ENCODE measurements at regions not wholly inside any gene's neighbourhood (a gene's known extent, or its start where the extent isn't known, plus 50 kb on each side); places are given as distances from the start of the nearest gene placed in this dataset.
"Not testable (repeated sequence)": the region's sequence is repeated elsewhere in the genome, so short reads cannot be mapped to it uniquely, and the experiment has no call there.

DNA sequence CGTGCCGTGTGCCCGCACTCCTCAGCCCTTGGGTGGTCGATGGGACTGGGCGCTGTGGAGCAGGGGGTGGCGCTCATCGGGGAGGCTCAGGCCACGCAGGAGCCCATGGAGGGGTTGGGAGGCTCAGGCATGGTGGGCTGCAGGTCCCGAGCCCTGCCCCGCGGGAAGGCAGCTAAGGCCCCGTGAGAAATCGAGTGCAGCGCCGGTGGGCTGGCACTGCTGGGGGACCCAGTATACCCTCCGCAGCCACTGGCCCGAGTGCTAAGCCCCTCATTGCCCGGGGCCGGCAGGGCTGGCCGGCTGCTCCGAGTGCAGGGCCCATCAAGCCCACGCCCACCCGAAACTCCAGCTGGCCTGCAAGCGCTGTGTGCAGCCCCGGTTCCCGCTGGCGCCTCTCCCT lies 384.1 kb downstream of the GLUD2 start:
- WGBS (ENCODE audit: insufficient coverage, low lambda C conversion rate) = no CpG with 5 or more reads among the region's 27 CpGs
- not testable (repeated sequence) for H3K27ac ChIP-seq (ENCODE audit: low read length); H3K4me1 ChIP-seq (ENCODE audit: control insufficient read depth, insufficient read depth, low read length); H3K36me3 ChIP-seq (ENCODE audit: control insufficient read depth, insufficient read depth, low read length); DNase-seq; H3K4me3 ChIP-seq (ENCODE audit: low read length); H3K27me3 ChIP-seq (ENCODE audit: control insufficient read depth, insufficient read depth, low read length); H3K9me3 ChIP-seq (ENCODE audit: control insufficient read depth, low read depth, low read length)

DNA sequence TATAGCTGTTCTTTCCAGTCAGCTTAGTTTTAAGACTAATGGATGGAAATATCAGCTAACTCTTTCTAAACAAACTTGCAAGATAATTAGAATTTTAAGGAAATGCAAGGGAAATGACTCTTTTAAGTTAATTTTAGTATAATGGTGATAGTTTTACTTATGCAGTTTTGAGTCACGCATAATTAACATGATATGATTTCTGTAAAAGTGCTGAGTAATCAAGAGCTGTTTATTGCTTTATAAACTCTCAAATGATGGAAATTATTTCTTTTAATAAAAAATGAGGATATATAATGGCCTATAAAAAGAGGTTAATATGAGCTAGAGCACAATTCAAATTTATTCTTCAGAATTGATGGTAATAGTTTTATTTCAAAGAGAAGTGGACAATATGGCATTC lies 385.9 kb downstream of the GLUD2 start:
- 100% methylated on average over 1 of the region's 1 CpG for WGBS (ENCODE audit: insufficient coverage, low lambda C conversion rate)
- Histone ChIP-seq H3K27ac (ENCODE audit: low read length) (no peak overlapping the region), H3K4me1 (ENCODE audit: control insufficient read depth, insufficient read depth, low read length) (no peaks in the 10 kb centered on the region), H3K4me3 (ENCODE audit: low read length) (no peak overlapping the region), H3K36me3 (ENCODE audit: control insufficient read depth, insufficient read depth, low read length) (no peaks in the 10 kb centered on the region), H3K27me3 (ENCODE audit: control insufficient read depth, insufficient read depth, low read length) (no peaks in the 10 kb centered on the region), H3K9me3 (ENCODE audit: control insufficient read depth, low read depth, low read length) (peaks cover 5% of the 10 kb centered on the region)
- DNase-seq = no peak

DNA sequence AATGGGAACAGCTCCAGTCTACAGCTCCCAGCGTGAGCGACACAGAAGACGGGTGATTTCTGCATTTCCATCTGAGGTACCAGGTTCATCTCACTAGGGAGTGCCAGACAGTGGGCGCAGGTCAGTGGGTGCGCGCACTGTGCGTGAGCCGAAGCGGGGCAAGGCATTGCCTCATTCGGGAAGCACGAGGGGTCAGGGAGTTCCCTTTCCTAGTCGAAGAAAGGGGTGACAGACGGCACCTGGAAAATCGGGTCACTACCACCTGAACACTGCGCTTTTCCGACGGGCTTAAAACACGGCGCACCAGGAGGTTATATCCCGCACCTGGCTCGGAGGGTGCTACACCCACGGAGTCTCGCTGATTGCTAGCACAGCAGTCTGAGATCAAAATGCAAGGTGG lies 390.3 kb downstream of the GLUD2 start:
- not testable (repeated sequence) for H3K27ac ChIP-seq (ENCODE audit: low read length); H3K36me3 ChIP-seq (ENCODE audit: control insufficient read depth, insufficient read depth, low read length); DNase-seq; H3K4me3 ChIP-seq (ENCODE audit: low read length); H3K4me1 ChIP-seq (ENCODE audit: control insufficient read depth, insufficient read depth, low read length); H3K9me3 ChIP-seq (ENCODE audit: control insufficient read depth, low read depth, low read length); H3K27me3 ChIP-seq (ENCODE audit: control insufficient read depth, insufficient read depth, low read length)
- no CpG with 5 or more reads among the region's 23 CpGs for WGBS (ENCODE audit: insufficient coverage, low lambda C conversion rate)

DNA sequence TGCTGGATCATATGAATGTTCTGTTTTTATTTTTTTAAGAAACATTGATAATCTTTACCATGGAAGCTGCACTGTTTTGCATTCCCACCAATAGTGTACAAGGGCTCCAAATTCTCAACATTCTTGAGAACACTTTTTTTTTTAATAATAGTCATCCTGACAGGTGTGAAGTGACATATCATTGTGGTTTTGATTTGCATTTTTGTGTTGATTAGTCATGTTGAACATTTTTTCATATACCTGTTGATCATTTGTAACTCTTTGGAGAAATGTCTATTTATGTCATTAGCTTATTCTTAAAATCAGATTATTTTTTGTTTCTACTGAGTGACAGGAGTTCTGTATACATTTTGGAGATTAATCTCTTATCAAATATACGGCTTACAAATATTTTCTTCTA lies 408.5 kb downstream of the GLUD2 start:
- Histone ChIP-seq H3K36me3 (ENCODE audit: control insufficient read depth, insufficient read depth, low read length) (no peaks in the 10 kb centered on the region), H3K9me3 (ENCODE audit: control insufficient read depth, low read depth, low read length) (no peaks in the 10 kb centered on the region), H3K4me1 (ENCODE audit: control insufficient read depth, insufficient read depth, low read length) (no peaks in the 10 kb centered on the region), H3K27ac (ENCODE audit: low read length) (no peak overlapping the region), H3K4me3 (ENCODE audit: low read length) (no peak overlapping the region), H3K27me3 (ENCODE audit: control insufficient read depth, insufficient read depth, low read length) (no peaks in the 10 kb centered on the region)
- DNase-seq = no peak
- WGBS (ENCODE audit: insufficient coverage, low lambda C conversion rate) = no CpG with 5 or more reads among the region's 1 CpG

DNA sequence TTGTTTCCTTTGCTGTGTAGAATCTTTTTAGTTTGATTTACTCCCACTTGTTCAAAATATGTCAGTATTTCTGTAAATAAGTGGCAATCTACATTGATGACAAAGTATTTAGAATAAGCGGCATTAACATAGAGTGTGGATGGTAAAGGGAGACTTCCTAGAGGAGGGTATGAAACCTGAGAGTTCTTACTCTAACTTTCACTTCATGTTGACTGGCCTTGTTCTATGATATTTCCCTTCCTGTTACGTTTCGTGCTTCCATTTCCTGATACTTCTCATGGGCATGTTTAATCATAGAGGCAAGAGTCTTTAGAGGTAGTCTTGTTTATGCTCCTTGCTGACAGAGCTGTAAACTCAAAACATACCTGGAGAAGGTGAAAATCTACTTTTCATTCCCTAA lies 408.9 kb downstream of the GLUD2 start:
- no CpG with 5 or more reads among the region's 3 CpGs for WGBS (ENCODE audit: insufficient coverage, low lambda C conversion rate)
- Histone ChIP-seq H3K9me3 (ENCODE audit: control insufficient read depth, low read depth, low read length) (no peaks in the 10 kb centered on the region), H3K4me1 (ENCODE audit: control insufficient read depth, insufficient read depth, low read length) (no peaks in the 10 kb centered on the region), H3K4me3 (ENCODE audit: low read length) (no peak overlapping the region), H3K36me3 (ENCODE audit: control insufficient read depth, insufficient read depth, low read length) (no peaks in the 10 kb centered on the region), H3K27ac (ENCODE audit: low read length) (no peak overlapping the region), H3K27me3 (ENCODE audit: control insufficient read depth, insufficient read depth, low read length) (no peaks in the 10 kb centered on the region)
- DNase-seq = no peak

DNA sequence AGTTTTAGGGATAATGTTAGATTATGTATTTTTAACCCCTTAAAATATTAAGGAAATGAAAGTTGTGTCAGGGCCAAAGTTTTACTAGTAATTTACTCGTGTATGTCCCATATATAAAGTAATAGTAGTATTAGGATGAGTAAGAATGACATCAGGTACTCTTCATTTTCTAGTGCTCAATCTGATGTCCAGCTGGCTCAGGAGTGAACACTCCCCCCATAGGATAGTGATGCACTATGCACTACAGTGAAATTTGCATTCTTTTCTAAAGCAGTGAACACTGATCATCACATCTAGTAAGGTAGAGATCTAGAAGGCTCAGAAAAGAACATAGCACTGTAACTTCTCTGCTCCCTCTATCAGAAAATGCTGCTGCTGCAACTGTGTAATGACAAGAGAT lies 409.7 kb downstream of the GLUD2 start:
- Histone ChIP-seq H3K27ac (ENCODE audit: low read length) (no peak overlapping the region), H3K36me3 (ENCODE audit: control insufficient read depth, insufficient read depth, low read length) (no peaks in the 10 kb centered on the region), H3K9me3 (ENCODE audit: control insufficient read depth, low read depth, low read length) (no peaks in the 10 kb centered on the region), H3K4me1 (ENCODE audit: control insufficient read depth, insufficient read depth, low read length) (no peaks in the 10 kb centered on the region), H3K27me3 (ENCODE audit: control insufficient read depth, insufficient read depth, low read length) (no peaks in the 10 kb centered on the region), H3K4me3 (ENCODE audit: low read length) (no peak overlapping the region)
- WGBS (ENCODE audit: insufficient coverage, low lambda C conversion rate) = no CpG with 5 or more reads among the region's 1 CpG
- DNase-seq = no peak

DNA sequence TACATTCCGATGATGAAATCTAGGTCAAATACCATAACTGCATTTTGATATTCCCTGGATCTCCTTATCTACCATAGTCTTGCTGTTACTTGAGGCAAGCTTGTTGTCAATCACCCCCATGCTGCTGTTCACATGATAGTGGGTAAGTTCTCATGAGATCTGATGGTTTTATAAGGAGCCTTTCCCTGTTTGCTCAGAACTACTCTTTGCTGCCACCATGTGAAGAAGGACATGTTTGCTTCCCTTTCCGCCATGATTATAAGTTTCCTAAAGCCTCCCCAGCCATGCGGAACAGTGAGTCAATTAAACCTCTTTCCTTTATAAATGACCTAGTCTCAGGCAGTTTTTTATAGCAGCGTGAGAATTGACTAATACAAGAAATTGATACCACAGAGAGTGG lies 432.0 kb downstream of the GLUD2 start:
- H3K27me3 ChIP-seq (ENCODE audit: control insufficient read depth, insufficient read depth, low read length) = no peaks in the 10 kb centered on the region
- H3K4me1 ChIP-seq (ENCODE audit: control insufficient read depth, insufficient read depth, low read length) = no peaks in the 10 kb centered on the region
- no CpG with 5 or more reads among the region's 4 CpGs for WGBS (ENCODE audit: insufficient coverage, low lambda C conversion rate)
- no peak overlapping the region for H3K27ac ChIP-seq (ENCODE audit: low read length)
- H3K36me3 ChIP-seq (ENCODE audit: control insufficient read depth, insufficient read depth, low read length) = no peaks in the 10 kb centered on the region
- no peak overlapping the region for H3K4me3 ChIP-seq (ENCODE audit: low read length)
- DNase-seq = no peak
- peaks cover 3% of the 10 kb centered on the region for H3K9me3 ChIP-seq (ENCODE audit: control insufficient read depth, low read depth, low read length)

DNA sequence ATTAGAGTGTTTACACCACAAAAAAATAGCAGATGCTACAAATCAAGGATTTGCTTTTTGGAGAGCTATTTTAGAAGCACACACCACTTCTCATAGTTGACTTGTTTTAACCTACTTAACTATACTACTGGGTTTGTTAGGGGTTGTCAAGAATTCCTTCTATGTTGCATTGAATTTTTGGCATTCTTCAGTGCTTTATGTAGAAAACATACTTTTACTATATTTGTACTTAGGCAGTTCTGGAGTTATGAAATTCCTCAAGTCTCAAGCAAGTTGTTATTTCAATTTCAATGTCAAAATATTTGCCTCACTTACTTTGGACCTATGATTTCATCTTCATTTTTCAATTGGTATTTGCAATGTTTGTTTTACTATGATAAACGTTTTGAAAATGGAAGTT lies 449.6 kb downstream of the GLUD2 start:
- no peak overlapping the region for H3K4me3 ChIP-seq (ENCODE audit: low read length)
- H3K4me1 ChIP-seq (ENCODE audit: control insufficient read depth, insufficient read depth, low read length) = no peaks in the 10 kb centered on the region
- H3K36me3 ChIP-seq (ENCODE audit: control insufficient read depth, insufficient read depth, low read length) = no peaks in the 10 kb centered on the region
- no CpG with 5 or more reads among the region's 1 CpG for WGBS (ENCODE audit: insufficient coverage, low lambda C conversion rate)
- no peaks in the 10 kb centered on the region for H3K27me3 ChIP-seq (ENCODE audit: control insufficient read depth, insufficient read depth, low read length)
- no peak for DNase-seq
- no peak overlapping the region for H3K27ac ChIP-seq (ENCODE audit: low read length)
- H3K9me3 ChIP-seq (ENCODE audit: control insufficient read depth, low read depth, low read length) = no peaks in the 10 kb centered on the region

DNA sequence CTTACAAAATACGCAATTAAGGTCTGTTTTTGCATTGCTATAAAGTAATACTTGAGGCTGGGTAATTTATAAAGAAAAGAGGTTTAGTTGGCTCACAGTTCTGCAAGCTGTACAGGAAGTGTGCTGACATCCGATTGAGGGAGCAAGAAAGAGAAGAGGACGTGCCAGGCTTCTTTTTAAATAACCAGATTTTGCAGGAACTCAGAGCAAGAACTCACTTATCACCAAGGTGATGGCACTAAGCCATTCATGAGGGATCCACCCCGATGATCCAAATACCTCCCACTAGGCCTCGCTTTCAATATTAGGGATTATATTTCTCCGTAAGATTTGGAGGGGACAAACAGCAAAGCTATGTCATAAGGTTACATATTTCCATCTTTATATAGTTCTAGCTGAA lies 456.7 kb downstream of the GLUD2 start:
- no peak for DNase-seq
- H3K27ac ChIP-seq (ENCODE audit: low read length) = no peak overlapping the region
- H3K4me3 ChIP-seq (ENCODE audit: low read length) = no peak overlapping the region
- no peaks in the 10 kb centered on the region for H3K36me3 ChIP-seq (ENCODE audit: control insufficient read depth, insufficient read depth, low read length)
- WGBS (ENCODE audit: insufficient coverage, low lambda C conversion rate) = no CpG with 5 or more reads among the region's 6 CpGs
- H3K9me3 ChIP-seq (ENCODE audit: control insufficient read depth, low read depth, low read length) = no peaks in the 10 kb centered on the region
- H3K27me3 ChIP-seq (ENCODE audit: control insufficient read depth, insufficient read depth, low read length) = no peaks in the 10 kb centered on the region
- no peaks in the 10 kb centered on the region for H3K4me1 ChIP-seq (ENCODE audit: control insufficient read depth, insufficient read depth, low read length)

DNA sequence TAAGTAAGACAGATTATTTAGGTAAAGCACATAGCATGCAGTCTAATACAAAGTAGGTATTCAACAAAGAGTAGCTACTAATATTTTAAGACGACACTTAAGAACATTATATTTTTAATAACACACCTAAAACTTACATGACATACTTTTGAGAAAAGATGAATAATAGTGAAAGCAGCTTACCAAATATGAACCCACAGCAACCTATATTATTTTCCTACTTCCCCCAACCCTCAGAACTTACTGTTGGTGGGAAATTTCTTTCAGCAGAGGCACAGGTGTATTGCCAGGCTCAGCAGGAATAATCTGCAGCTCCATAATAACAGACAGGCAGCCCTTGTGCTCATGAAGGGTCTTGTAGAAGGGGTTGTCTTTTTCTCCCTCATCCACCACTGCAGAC lies 498.9 kb downstream of the GLUD2 start:
- DNase-seq = no peak
- no peak overlapping the region for H3K4me3 ChIP-seq (ENCODE audit: low read length)
- no peaks in the 10 kb centered on the region for H3K36me3 ChIP-seq (ENCODE audit: control insufficient read depth, insufficient read depth, low read length)
- no peaks in the 10 kb centered on the region for H3K4me1 ChIP-seq (ENCODE audit: control insufficient read depth, insufficient read depth, low read length)
- no CpG with 5 or more reads among the region's 1 CpG for WGBS (ENCODE audit: insufficient coverage, low lambda C conversion rate)
- no peak overlapping the region for H3K27ac ChIP-seq (ENCODE audit: low read length)
- H3K9me3 ChIP-seq (ENCODE audit: control insufficient read depth, low read depth, low read length) = no peaks in the 10 kb centered on the region
- no peaks in the 10 kb centered on the region for H3K27me3 ChIP-seq (ENCODE audit: control insufficient read depth, insufficient read depth, low read length)

DNA sequence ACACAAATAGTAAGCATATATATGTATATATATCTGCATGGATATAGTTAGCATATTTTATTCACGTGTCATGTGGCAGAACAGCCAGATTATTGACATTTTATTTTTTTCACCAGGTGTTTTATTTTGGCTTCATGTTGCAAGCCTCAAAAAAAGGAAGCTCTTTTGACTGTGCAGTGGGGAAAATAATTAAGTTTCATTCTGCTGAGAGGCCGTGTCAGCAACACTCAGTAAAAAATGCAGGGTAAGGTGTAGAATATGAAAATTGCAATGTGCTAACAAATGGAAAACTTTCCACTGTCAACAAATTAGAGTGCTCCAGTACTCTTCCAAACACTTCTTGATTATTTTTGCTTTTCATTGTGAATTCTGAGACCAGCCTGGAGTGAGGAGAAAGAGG lies 511.5 kb downstream of the GLUD2 start:
- Histone ChIP-seq H3K27me3 (ENCODE audit: control insufficient read depth, insufficient read depth, low read length) (no peaks in the 10 kb centered on the region), H3K9me3 (ENCODE audit: control insufficient read depth, low read depth, low read length) (no peaks in the 10 kb centered on the region), H3K36me3 (ENCODE audit: control insufficient read depth, insufficient read depth, low read length) (no peaks in the 10 kb centered on the region), H3K4me1 (ENCODE audit: control insufficient read depth, insufficient read depth, low read length) (no peaks in the 10 kb centered on the region), H3K27ac (ENCODE audit: low read length) (no peak overlapping the region), H3K4me3 (ENCODE audit: low read length) (no peak overlapping the region)
- no peak for DNase-seq
- no CpG with 5 or more reads among the region's 2 CpGs for WGBS (ENCODE audit: insufficient coverage, low lambda C conversion rate)

Data from large intestine (tissue), 3 donors.